HepG2 (cell line): ENCODE measurements at regions not wholly inside any gene's neighbourhood (a gene's known extent, or its start where the extent isn't known, plus 50 kb on each side); places are given as distances from the start of the nearest gene placed in this dataset.

ENCODE experiments used
- CEBPG ChIP-seq: IDR thresholded peaks from 2 replicates; pipeline ENCODE4 v1.6.1; 2016
- ERF ChIP-seq: IDR thresholded peaks from 2 replicates; pipeline ENCODE4 v1.6.1; 2018; ENCODE audit warnings: missing biosample characterization, missing genetic modification reagents
- EZH2 ChIP-seq: conservative IDR thresholded peaks from 2 replicates; pipeline ENCODE4 v1.6.1; 2012; ENCODE audit warnings: mild to moderate bottlenecking, low read depth, low read length, moderate library complexity
- MIER3 ChIP-seq: IDR thresholded peaks from 2 replicates; pipeline ENCODE4 v1.6.1; 2016; ENCODE audit warnings: missing compliant biosample characterization, borderline replicate concordance
- SIN3A ChIP-seq: IDR thresholded peaks from 2 replicates; pipeline ENCODE4 v1.6.1; 2011; ENCODE audit warnings: low read depth, mild to moderate bottlenecking, control low read depth, low read length, borderline replicate concordance
- SP1 ChIP-seq, 2 experiments: fragments of 450-650 bp in 1 of 2; sonication (generic) in 1 of 2; formaldehyde crosslinking in 1 of 2; IDR thresholded peaks; 2 replicates each; pipeline versions ENCODE4 v1.4.0 to v1.6.1; 2016 to 2020; ENCODE audit warnings: missing genetic modification reagents in 1 of 2
- STAT5B ChIP-seq: sonication (generic); formaldehyde crosslinking; IDR thresholded peaks from 2 replicates; pipeline ENCODE4 v1.4.0; 2020; ENCODE audit warnings: missing genetic modification reagents
- TBL1XR1 ChIP-seq: fragments of 150-350 bp; IDR thresholded peaks from 2 replicates; pipeline ENCODE4 v1.6.1; 2014; ENCODE audit warnings: borderline replicate concordance, low read length; ENCODE audit not compliant: partially characterized antibody
- ZFP41 ChIP-seq: sonication (generic); formaldehyde crosslinking; IDR thresholded peaks from 2 replicates; pipeline ENCODE4 v1.4.0; 2020; ENCODE audit warnings: mild to moderate bottlenecking, missing genetic modification reagents, borderline replicate concordance
- ZNF282 ChIP-seq: fragments of 450-650 bp; IDR thresholded peaks from 2 replicates; pipeline ENCODE4 v1.6.1; 2018; ENCODE audit not compliant: partially characterized antibody
- ZNF644 ChIP-seq: IDR thresholded peaks from 2 replicates; pipeline ENCODE4 v1.6.1; 2016; ENCODE audit warnings: low read depth
- TF ChIP-seq, protein P1 (sequence below): sonication (generic); formaldehyde crosslinking; IDR thresholded peaks from 2 replicates; pipeline ENCODE4 v1.8.0; 2022; ENCODE audit warnings: mild to moderate bottlenecking, missing genetic modification reagents, borderline replicate concordance
- TF ChIP-seq, protein P2 (sequence below): sonication (generic); formaldehyde crosslinking; IDR thresholded peaks from 2 replicates; pipeline ENCODE4 v1.5.0; 2020; ENCODE audit warnings: mild to moderate bottlenecking, missing genetic modification reagents, moderate library complexity

DNA sequence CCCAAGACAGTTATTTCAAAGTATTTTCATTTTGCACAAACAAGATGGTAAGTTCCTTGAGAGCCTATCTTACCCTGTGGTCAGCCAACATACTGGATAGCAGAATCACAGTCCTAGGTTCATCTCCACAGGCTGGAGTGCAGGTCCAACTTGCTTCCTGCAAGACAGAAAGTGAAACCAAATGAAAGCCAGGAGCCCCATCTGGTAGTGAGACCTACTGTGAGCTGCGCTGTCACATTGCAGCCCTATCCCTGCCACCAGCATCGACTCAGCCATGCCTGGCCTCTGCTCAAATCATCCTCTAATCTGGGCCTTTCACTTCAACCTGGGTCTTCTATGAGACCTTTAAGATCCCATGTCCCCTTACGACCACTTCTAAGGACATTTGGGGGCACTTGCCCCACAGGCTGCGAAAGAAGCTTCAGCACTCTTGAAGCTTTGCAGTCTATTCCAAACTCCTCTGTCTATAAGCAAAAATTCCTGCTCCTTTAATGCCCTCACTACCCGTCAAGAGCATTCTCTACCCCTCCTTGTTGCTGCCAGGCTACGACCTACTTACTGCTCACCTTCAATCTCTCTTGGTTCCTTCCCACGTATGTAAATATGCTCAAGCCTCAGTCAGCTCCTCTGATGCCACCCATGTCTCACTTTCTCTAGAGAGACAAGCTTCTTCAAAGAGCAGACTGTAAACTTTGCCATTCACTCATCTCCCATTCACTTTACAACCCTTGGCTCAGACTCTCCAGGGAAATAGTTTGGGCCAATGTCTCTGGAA, 55.9 kb upstream of the TSPAN11 start:
- TF ChIP-seq SIN3A (no peak), CEBPG (no peak), TBL1XR1 (no peak), EZH2 (no peak), ZFP41 (CRISPR knock-in tag) (no peak), ERF (CRISPR knock-in tag) (no peak), SP1 (IDR thresholded peaks at IDR 0.05) (no peak), SP1 (CRISPR knock-in tag; IDR thresholded peaks at IDR 0.05) (no peak), ZNF282 (no peak), MIER3 (no peak), STAT5B (no peak), ZNF644 (no peak)
- TF ChIP-seq, protein P1, sequence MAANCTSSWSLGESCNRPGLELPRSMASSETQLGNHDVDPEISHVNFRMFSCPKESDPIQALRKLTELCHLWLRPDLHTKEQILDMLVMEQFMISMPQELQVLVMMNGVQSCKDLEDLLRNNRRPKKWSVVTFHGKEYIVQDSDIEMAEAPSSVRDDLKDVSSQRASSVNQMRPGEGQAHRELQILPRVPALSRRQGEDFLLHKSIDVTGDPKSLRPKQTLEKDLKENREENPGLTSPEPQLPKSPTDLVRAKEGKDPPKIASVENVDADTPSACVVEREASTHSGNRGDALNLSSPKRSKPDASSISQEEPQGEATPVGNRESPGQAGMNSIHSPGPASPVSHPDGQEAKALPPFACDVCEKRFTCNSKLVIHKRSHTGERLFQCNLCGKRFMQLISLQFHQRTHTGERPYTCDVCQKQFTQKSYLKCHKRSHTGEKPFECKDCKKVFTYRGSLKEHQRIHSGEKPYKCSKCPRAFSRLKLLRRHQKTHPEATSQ (CRISPR knock-in tag): no peak
- TF ChIP-seq, protein P2, sequence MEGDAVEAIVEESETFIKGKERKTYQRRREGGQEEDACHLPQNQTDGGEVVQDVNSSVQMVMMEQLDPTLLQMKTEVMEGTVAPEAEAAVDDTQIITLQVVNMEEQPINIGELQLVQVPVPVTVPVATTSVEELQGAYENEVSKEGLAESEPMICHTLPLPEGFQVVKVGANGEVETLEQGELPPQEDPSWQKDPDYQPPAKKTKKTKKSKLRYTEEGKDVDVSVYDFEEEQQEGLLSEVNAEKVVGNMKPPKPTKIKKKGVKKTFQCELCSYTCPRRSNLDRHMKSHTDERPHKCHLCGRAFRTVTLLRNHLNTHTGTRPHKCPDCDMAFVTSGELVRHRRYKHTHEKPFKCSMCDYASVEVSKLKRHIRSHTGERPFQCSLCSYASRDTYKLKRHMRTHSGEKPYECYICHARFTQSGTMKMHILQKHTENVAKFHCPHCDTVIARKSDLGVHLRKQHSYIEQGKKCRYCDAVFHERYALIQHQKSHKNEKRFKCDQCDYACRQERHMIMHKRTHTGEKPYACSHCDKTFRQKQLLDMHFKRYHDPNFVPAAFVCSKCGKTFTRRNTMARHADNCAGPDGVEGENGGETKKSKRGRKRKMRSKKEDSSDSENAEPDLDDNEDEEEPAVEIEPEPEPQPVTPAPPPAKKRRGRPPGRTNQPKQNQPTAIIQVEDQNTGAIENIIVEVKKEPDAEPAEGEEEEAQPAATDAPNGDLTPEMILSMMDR (CRISPR knock-in tag): no peak
